IPS DF 4.7 (cell line): ENCODE measurements at regions not wholly inside any gene's neighbourhood (a gene's known extent, or its start where the extent isn't known, plus 50 kb on each side); places are given as distances from the start of the nearest gene placed in this dataset.

Experiments used
- DNase-seq: peaks from one replicate; pipeline ENCODE4 v3.0.0-alpha.2; 2013; ENCODE audit warnings: low spot score; ENCODE audit errors: extremely low read depth

DNA sequence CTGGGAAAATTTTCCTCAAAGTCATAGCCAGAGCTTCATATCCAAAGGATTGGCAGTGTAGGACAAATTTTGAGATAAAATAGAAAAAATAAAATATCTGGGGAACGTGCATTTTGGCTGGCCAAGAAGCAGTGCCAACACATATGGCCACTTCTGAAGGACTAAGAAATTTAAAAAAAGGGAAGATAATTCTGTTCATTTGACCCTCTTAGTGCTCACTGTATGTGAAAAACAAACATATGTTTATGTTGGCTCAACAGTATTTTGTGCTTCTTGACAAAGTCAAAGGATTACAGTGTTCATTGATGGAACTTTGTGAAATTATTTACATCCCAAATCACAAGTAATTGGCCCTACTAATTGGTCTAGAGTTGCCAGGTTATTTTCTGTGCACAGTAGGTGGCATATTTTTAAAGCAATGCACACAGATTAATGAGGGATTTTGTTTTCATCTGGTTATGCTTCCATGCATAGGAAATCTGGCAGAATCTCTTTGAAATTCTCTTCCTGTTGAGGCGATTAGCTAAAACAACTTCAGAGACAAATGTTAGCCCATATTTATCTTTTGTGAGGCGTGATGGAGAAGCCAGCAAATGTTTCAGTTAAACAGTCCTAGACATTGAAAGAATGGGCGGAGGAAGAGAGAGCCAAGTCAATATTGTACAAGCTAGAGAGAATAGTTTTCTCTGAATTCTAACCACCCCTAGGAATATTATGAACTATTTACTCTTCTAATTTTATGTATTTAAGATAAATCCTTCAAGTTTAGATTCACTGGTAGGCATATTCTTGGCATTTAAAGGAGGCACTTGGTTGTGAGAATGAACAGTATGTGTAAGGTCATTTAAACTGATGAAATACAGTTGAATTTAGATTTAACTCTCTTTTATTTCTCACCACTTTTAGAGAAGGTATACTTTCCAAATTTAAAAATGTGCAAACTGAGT is 237.7 kb upstream of the MBL2 start:
- DNase-seq, result no peak

DNA sequence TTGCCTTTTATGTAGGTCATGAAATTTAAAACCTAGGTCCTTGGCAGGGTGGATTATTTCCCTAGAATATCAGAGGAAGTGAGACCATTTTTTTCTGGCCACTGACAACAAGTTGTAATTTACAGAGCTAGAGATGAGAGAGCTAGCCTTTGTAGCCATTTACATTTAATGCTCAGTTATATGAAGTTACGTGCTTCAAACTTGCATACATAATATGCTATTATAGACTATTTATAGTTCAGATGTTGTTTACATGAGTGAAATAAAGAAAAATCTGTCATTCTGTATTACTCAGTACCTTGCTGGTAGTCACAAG is 234.9 kb upstream of the MBL2 start:
- DNase-seq, result no peak

DNA sequence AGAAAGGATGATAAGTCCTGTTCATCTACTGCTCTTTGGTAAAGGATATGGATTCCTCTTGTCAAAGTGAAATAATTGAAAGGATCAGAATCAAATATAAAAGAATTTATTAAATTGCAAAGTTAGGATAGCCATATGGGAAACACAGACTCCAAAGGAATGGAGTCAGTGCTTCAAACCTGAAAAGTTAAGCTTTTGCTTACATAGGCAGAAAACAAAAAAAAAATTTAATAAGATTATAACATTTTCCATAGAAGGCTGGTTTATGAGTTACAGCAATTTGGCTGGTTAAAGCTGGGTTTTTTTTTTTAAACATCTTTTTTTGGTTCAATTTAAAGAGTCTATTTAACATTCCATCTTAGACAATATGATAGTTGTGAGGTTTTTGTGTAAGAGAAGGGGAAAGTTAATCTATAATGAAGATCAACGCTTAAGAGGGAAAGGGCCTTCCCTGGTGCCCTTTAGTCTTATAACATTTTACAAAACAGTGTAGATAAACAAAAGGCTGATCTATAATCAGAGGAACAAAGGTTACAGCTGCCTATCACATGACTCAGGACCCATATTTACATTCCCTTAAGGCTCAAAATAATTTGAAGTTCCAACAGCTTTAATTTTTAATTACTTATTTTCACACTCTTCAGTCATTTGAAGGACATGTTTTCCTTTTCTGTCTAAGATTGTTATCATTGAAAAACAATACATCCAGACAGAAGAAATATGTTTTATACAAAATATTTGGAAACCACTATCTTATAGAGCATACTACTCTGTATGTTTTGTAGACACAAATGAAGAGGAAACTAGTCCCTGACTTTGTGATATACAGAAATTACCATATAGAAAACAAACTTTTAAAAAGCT is 234.3 kb upstream of the MBL2 start:
- DNase-seq, result no peak

DNA sequence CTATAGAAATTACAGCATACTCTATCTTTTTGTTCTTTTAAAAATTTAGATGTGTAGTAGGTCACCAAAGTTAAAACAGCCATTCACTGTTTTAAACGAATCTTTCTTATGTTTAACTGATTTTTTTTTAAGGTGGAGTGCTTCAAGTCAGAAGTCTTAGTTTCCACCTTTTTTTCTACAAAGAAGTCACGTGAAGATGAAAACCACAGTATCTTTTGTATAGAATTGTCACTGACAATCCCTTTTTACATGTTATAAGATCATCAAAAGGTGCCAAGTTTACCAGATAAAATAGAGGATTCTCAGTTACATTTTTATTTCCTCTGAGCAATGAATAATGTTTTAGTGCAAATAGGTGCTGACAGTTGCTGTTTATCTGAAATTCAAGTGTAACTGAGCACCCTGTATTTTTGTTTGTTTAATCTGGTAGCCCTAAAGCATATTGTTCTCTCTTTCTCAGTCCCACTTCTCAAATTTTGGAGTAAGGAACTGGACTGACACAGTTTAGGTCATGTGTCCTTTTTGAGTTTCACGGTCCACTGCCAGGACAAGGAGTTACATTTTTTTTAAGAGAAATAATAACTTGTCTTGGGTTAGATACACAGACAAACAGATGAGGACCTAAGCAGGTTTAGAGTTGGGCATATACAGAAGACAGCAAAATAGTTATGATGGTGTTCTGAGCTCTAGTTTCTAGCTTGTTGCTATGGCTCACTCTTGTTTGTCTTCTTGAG is 233.2 kb upstream of the MBL2 start:
- DNase-seq, result no peak

DNA sequence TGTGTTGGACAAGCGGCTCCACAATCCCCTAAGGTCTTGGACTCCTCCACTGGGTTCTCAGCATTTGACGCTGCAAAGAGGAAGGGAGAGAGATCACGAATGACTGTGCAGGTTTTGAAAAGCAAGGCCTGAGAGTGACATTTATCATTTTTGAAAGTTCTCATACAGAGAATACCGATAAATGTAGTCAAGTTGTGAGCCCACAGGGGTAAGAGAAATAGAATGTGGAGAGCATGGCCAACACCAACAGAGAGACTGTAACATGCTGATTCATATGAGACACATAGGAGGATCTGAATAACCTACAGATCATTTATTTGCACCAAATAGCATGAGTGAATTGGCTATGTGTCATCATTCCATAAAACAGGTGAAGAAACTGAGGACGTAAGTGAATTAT is 230.5 kb upstream of the MBL2 start:
- no peak for DNase-seq

DNA sequence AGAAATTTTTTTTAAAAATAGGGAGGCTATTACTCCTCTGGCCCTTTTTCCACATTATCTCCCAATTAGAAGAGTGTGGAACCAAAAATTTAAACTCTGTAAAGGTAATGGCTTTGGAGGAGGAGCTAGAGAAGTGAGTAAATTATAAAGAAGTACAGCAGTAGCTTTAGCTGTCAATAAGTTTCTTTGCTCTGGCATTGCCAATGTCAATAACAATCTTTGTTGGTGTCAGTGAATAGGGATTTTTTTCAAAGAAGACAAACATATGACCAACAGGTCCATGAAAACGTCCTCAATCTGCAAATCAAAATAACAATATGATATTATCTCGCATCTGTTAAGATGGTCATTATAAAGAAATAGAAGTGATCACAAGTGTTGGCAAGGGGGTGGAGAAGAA is 227.1 kb upstream of the MBL2 start:
- DNase-seq, result no peak

DNA sequence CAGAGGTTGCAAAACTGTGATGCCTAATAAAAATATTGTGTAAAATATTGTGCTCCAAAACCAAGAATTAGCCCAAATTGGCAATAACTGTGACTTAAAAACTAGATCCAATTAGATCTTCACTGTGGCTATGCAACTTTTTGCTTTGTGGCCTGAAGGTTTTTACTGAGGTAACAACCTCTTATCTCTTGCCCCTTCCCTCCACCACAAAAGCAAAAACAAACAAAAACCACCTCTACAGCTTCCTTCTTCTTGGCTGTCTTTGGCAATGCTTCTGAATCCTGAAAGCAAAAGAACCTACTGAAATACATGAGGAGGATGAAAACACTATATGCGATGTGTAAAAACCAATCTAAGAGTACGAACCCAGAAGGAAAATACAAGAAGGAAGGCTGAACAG is 226.7 kb upstream of the MBL2 start:
- no peak for DNase-seq

DNA sequence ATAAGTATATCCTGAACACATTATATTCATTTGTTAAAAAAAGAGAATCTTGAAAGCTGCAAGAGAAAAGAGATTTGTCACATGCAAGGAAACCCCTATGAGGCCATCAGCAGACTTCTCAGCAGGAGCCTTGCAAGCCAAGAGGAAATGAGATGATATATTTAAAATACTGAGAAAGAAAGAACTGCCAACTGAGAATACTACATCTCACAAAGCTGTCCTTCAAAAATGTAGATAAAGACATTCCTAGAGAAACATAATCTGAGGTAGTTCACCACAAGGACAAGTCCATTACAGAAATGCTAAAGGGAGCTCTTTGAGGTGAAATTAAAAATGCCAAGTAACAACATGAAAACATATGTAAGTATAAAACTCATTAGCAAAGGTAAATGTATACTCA is 224.4 kb upstream of the MBL2 start:
- DNase-seq, result no peak

DNA sequence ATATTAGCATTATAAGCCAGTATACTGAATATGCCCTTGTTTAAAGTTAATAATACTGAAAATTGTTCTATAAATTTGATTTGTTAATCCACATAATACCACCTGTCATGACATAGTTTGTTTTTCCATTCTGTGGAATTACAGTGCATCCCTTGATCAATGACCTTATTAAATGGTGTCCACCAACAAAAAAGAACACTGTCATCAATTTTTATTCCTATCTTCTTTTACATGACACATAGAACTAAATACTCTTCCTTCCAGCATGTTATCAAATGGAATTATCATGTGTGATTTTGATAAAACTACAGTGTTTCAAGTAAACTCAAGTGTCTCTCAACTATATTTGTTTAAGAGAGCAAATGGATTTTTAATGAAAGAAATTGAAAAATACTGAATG is 221.8 kb upstream of the MBL2 start:
- DNase-seq, result no peak

DNA sequence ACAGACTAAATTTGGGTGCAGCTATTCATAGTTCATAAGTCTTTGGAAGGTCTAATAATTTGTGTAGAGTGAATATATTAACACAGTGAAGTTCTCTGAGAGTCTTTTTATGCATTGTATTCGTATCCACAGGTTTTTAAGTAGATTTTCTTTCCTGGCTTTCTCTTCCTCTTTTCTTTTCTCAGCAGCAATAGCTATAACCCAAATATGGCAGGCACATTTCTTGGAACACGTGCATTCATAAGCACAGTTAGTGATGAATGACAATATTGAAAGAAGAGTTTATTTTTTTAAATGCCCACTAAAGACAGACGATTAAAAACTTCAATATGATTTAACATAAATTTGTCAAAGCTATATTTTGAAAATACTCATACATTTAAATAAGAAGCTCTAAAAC is 220.5 kb upstream of the MBL2 start:
- no peak for DNase-seq

DNA sequence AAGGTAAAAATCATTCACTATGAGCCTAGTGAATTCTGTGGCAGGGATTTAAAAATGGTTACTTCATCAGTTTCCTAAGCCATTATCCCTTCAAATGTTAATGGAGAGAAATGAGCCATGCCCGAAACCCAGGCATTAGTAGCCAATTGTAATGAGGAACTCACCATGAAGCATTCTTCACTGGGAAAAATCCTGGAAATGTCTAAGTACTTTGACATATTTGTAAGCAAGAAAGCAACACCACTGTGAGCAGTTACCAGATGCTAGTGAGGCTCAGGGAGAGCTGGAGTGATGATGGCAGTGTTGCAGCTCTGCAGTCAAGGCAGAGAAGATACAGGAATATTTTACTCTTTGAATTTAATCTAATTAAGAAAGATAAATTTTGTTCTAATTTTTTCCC is 220.0 kb upstream of the MBL2 start:
- DNase-seq, result no peak

DNA sequence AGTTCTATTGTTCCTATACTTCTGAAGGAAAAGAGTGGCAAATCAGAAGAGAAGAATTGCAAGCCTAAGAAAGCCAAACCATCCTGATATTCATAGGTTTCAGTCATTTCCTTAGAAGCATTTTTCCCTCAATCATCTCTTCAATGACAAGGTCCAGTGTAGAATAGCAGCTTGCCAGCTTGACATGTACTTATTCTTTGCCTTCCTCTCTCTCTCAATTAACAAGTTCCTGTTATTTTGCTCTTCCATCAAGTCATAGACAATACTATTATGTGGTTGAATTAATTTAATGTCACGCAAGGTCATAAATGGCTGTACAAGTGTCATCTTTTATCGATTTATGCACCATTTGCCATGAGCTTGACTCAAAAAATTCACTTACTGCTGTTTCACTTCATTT is 216.3 kb upstream of the MBL2 start:
- DNase-seq, result no peak

DNA sequence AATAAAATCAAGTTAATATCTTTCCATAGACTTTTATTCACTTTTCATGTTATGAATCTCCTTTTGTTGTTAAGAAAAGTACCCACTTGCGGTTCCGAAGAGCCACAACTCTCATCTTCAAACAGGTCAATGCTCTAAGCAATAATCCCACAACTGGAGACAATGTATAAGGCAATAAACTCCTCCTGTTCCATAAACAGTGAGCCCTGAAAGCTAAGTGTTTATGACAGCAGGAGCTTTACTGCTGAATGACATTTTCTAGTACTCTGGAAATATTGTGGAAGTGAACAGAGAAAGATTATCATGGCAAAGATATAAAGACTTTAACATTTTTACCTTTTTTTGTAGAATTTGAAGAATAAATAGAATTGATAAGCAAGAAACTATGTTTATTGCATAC is 213.5 kb upstream of the MBL2 start:
- no peak for DNase-seq

DNA sequence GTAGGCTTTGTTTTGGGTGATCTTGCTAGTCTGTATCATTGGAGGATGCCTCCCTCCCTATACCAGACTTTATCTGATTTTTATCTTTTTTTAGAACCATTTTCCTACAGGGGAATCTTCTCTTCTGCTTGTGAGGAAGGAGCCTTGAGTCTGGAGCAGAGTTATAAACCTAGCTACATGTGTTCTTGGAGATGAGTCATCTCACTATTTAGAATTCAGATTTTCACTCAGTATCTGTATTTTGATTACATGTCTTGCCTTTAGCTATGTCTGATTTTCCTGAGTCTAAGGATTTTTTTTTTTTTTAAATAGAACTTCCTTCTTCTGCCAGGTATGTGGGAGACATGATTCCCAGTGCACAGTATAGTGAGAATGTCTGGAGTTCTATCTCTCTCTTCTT is 211.6 kb upstream of the MBL2 start:
- DNase-seq, result no peak

DNA sequence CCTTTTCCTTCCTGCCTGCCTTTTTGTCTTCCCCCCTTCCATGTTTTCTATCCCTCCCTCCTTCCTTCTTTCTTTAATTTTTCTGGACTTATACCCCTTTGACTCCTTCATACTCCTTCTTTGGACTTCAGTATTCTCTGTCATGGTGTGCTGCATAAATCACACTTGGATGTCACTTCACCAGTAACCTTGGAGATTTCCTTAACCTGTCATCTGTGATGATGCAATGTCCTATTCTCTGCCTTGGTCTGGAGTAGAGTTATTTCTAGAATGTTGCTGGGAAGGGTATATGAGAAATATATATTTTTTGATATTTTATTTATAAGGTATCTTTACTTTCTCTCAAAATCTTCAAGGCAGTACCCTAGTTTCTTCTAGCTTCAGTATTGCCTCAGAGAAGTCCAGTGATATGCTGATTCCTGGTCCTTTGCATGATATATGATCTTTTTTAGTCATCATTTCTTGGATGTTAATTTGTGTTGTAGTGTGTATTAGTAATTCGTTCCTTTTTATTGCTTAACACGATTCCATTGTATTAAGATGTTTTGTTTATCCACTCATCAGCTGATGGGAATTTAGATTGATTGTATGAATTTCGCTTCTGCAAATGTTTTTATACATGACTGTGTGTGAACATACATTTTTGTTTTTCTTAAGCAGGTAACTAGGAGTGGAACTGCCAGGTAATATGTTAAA is 206.9 kb upstream of the MBL2 start:
- no peak for DNase-seq

DNA sequence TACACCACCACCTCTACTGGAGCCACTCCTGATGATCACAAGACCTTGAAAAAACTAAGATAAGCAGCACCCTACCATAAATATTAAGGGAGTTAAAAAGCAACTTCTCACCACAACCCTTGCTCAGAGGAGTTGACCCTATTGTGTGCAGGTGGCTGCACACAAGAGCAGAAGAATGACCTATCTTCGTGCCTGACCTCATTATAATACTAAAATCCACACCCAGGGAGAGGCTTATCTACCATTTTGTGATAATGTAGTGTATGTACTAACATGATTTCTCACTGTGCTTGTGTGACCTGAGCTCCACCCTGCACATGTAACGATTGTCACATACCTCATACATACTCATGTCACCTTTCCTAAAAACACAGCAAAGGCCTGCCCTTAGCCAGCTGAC is 205.0 kb upstream of the MBL2 start:
- no peak for DNase-seq

DNA sequence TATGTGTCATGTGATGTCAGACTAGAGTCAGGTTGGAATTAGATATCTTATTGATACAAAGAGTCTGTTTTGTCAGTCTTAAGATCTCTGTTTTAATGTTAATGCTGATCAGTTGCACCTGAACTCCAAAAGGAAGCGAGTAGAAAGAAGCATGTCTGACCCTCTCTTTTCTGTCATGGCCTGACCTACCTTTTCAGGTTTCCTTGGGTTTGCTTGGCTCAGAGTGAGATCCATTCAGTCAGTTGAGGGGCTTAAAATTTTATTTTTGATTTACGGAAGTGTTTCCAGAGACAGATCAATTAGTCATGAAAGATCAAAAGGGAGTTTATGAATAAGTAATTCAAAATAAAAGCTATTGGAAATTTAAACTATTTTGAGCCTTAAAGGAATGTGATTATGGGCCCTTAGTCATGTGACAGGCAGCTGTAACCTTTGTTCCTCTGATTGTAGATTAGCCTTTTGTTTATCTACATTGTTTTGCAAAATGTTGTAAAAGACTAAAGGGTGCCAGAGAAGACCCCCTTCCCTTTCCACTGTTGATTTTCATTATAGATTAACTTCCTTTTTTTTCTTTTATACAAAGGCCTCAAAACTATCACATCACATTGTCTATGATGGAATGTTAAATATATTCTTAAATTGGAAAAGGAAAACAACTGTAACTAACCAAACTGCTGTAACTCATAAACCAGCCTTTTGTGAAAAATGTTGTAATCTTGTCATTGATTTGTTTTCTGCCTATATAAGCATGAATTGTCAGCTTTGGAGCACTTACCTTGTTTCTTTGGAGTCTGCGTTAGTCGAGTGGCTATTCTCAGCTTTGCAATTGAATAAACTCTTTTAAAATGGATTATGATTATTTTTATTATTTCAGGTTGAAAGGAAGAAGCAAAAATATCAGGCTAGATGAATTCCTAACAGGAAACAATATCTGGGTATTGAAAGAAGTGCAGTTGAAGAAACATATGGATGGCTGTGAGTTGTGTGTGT is 195.5 kb upstream of the MBL2 start:
- no peak for DNase-seq

DNA sequence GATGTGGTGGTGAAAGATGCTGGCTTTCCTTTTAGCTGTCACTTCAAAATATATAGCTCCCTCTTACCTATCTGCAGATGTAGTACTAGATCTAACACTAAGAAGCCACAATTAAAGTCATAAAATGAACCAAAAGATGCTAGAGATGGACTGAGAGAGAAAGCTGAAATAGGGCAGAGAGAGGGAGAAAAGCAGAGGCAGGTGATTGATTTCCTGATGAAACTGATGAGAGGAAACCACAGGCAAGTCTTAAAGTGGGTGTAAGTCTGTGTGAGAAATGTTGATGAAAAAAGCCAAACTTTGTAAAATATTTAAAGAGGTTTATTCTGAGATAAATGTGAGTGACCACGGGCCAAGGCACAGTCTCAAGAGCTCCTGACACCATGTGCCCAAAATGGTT is 194.3 kb upstream of the MBL2 start:
- no peak for DNase-seq

DNA sequence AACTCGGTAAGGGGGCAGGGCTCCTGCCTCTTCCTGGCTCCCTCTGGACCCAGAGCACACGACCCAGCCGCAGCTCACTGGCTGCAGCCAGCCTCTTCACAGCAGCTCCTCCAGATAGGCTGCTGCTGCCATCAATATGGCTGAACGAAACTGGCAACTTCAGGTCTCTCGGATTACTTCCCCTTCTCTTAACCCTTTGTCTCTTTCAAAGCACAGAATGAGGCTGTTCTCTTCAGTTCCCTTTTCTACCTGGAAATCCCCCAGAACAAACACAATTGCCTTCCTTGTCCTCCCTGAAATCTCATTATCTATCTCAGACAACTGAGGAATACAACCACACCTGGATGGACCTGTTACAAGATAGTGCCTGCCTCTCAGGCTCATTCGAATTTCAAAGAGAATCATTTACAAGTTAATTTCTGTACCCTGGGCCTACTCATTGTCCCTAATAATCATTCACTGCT is 193.4 kb upstream of the MBL2 start:
- DNase-seq, result no peak

DNA sequence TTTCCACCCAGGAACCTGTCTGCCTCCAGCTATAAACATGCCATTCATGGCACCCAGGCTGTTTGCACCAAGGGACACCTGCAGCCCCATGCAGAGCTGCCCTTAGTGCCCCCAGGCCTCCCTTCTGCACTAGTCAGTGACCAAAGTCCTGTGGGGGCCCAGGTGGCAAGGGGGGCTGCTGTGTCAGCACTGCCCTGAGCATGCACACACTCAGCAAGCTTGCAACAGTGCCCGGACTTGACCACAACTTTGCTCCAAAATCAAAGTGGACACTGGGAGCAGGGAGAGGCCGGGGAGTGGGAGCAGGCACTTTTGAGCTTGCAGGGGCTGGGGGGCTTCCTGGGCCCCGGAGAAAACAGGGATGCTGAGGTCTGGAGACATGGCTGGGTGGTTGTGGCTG is 192.9 kb upstream of the MBL2 start:
- DNase-seq, result no peak
